ENCODE measurements at regions not wholly inside any gene's neighbourhood (a gene's known extent, or its start where the extent isn't known, plus 50 kb on each side); places are given as distances from the start of the nearest gene placed in this dataset.
"Not testable (repeated sequence)": the region's sequence is repeated elsewhere in the genome, so short reads cannot be mapped to it uniquely, and the experiment has no call there.

DNA sequence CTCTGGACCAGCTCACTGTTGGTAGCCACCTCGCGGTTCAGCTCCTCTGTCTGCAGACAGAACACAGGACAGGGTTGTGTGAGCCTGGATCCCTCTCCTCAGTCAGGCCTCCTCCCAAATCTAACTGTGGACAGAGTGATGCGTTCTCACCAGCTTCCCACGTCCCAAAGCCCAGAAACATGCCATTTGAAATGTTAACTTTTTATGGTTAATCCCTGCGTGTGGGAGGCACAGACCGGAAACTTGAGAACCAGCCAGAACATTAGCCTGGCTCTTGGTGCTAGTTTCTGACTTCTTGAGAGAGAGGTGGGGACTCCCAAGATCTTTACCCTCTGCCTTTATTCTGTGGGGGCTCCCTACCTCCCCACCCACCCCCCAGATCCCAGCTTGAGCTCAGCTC lies 129.6 kb downstream of the TNFRSF13B start:
- DNase-seq (ENCODE audit: low spot score), result not testable (repeated sequence)

DNA sequence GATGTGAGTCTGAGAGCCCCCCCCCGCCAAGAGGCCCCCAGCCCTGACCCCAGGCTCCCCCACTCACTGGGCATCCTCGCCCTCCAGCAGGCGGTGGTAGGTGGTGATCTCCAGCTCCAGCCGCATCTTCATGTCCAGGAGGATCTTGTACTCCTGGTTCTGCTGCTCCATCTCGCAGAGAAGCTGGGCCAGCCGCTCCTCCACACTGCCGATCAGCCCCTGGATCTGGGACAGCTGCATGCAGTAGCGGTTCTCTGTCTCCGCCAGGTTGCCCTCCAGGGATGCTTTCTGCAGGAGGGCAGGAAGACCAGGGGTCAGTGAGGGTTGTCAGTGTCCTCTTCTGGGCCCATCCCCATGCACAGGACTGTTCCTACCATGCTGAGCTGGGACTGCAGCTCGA lies 130.0 kb downstream of the TNFRSF13B start:
- DNase-seq (ENCODE audit: low spot score), result not testable (repeated sequence)

DNA sequence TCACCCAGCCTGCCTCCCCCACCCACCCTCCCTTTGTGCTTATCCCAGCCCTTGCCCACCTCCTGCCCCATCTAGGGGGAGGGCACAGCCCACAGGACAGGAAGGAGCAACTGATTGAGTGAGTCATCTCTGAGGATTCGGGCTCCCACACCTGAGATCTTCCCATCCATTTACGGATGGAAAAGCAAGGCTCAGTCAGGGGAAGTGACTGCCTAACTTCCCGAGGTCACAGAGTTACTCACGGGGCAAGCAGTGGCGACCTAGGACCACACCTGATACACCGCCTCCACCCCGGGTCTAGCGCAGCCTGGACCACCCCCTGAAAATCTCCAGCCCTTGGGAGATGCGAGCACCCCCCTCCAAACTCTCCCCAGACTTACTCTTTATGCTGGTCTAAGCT lies 131.7 kb downstream of the TNFRSF13B start:
- DNase-seq (ENCODE audit: low spot score), result not testable (repeated sequence)

DNA sequence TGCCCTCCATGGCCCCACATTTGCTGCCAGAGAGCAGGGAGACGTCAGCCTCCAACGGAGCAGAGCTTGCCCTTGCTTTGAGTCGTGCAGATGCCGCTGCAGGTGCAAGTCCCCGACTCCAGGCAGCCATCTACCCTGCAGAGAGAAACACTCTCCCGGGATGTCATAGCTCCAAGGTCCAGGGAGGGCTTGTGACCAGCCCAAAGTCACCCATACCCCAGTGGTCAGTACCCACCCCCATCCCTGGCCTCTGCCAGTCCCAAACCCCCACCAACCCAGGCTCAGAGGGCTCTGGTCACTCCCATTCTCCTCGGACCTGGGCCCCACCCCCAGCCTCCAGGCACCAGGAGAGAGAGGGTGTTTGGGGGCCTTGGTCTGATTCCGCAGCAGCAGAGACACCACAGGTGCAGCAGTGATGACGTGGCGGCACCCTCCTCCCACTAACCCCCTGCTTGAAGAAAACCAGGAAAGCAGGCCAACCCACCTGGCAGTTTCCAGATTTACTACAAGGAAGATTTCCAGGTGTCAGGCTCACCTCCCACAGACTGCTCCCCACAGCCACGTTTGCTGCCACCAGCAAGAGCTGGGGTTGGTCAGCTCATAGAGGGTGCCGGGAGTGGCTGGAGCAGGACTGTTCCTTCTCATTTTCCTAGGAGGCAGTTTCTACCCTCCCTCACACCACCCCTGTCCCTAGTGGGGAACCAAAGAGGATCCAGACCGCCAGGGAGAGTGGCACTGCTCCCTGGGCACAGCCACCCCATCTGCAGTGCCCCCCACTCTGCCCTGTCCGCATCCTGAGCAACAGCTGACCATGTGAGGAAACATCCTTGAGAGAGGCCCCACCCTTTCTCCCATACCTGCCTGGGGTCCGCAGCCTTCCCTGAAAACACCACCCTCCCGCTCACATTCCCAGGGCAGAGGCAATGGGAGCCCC lies 132.4 kb downstream of the TNFRSF13B start:
- not testable (repeated sequence) for DNase-seq (ENCODE audit: low spot score)

DNA sequence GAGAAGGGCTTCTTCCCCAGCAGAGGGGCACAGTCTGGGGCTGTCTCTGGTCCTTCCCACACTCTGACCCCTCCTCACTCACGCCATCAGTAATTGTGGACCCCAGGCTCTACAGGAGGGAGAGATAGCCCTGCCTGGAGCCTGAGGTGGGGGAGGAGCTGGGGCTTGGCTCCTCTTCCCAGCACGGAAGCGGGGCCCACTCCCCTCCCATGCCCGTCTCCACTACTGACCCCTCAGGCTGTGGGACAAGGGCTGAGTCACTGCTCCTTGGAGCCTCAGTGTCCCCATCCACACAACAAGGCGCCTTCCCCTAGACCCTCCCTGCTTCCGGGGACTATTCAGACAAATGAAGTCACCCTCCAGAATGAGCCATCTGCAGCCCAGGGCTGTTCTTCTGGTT lies 133.1 kb downstream of the TNFRSF13B start:
- not testable (repeated sequence) for DNase-seq (ENCODE audit: low spot score)

DNA sequence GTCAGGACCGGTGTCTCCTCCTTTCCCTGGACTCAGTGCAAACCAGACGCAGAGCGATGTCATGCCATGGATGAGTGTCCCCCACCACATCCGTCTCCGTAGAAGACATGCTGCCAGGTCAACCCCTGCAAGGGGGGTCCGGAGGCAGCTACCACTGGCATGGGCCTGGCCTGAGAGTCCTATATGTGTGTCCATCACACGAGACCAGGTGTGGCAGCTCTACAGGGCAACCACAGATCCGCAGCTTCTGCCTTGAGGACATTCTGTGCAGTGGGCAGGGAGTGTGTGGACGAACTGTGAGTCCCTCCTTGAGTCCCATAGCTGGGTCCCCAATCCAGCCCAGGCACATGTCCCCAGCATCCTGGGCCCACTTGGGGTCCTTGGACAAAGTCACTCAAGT lies 133.6 kb downstream of the TNFRSF13B start:
- not testable (repeated sequence) for DNase-seq (ENCODE audit: low spot score)

DNA sequence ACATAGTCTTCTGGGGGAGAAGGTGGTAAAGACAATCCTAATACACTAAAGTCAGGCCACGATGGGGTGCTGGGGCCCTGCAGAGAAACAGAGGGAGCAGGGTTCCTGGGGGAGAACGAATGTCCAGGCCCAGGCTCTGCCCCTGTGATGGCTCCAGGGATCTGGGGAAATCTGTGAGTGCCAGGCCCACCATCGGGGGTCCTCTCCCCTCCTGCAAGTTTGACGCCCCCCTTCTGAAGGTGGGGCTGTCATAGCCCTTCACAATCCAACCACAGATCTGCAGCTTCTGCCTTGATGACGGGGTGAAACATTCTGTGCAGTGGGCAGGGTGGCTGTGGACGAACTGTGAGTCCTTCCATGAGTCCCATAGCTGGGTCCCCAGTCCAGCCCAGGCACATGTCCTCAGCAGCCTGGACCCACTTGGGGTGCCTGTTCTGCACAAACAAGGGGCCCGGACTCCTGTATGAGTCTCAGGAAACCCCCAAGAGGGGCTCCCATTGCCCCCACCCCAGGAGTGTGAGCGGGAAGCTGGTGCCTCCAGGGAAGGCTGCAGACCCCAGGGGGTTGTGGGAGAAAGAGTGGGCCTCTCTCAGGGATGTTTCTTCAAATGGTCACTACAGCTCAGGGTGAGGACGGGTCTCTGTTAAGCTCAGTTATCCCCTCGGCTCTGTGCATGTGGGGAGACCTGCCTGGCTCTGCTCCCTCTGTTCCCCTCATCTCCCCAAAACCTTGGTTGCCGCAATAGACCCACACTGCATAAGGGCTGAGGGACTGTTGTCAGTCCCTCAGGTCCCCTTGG lies 134.3 kb downstream of the TNFRSF13B start:
- DNase-seq (ENCODE audit: low spot score), result not testable (repeated sequence)

DNA sequence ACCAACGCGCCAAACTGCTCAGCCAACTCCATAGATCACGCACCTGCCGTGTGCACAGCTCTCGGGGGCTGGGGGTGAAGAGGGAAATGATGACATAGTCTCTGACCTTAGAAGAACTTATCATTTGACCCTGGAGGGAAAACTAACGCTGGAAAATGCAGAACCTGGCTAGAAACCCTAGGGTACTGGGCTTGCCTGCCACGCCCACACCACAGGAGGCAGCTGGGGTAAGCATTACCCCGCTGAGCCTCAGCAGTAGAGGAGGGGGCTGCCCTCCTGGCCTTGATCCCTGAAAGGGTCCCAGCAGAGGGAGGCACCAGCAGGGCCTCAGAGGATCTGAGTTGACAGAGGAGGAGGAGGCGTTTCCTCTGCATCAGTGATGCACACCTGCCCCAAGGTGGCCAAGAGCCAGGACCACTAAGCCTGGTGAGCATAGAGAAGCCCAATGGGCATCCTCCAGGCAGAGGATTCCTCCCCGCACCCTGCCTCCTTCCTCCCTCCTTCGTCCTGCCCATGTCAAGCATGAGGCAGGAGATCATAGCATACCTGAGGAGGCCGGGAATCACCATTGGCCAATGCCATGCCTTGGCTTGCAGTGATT lies 135.5 kb downstream of the TNFRSF13B start:
- not testable (repeated sequence) for DNase-seq (ENCODE audit: low spot score)

DNA sequence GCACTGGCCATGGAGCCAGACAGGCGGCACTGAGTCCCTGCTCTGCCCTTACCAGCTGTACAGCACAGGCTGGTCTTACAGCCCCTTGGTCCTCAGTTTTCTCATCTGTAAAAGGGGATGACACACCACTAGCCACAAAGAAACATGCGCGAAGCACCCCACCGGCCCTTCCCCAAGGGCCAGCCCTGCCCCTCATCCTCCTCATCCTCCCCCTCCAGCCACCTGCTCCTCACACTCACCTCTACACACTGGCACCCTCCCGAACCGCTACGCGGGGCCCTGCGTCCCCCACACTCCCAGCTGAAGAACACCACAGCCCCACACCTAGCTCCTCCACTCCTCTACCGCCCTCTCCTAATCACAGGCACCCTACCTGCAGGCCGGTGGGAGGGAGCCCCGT lies 138.4 kb downstream of the TNFRSF13B start:
- not testable (repeated sequence) for DNase-seq (ENCODE audit: low spot score)

DNA sequence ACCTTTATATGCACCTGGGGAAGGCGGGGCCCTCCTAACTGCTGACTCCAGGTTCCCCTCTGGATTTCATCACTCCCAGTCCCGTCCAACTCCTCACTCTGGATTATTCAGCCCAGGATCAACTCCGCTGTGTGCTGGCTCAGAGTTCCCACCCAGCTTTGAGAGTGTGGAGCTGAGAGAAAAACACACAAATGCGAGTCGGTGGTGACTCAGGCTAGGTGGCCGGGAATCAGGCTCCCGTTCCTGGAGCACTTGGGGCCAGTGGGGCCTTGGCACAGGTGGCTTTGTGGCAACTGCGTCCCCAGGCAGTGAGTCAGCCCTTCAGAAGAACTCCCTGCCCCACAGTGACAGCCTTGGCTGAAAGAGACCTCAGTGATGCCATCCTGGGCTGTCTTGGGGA lies 139.1 kb downstream of the TNFRSF13B start:
- not testable (repeated sequence) for DNase-seq (ENCODE audit: low spot score)

DNA sequence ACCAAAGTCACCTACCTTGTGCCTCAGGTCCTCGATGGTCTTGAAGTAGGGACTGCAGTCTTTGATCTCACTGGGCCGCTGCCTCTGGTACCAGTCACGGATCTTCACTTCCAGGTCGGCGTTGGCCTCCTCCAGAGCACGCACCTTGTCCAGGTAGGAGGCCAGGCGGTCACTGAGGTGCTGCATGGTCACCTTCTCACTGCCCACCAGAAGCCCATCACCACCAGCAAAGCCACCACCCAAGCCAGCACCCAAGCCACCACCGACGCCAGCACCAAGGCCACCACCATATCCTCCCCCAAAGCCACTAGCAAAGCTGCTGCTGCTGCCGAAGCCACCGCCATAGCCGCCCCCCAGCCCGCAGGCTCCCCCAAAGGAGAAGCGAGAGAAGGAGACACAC lies 139.7 kb downstream of the TNFRSF13B start:
- not testable (repeated sequence) for DNase-seq (ENCODE audit: low spot score)

DNA sequence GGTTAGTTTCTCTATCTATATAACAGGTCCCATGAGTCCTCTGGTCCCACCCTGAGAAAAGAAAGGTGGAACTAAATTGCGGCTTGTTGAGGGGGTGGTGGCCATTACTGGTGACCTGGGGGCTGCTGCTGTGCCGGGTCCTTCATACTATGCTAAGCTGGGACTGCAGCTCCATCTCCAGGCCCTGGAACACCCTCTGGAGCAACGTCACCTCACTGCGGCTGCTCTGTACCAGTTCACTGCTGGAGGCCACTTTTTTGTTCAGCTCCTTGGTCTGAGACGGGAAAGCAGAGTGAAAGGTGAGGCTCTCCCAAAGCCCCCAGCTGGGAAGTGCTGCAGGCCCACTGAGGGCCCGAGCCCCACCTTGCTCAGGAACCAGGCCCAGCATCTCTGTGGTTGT lies 140.7 kb downstream of the CCDC144A start:
- DNase-seq (ENCODE audit: low spot score), result not testable (repeated sequence)

DNA sequence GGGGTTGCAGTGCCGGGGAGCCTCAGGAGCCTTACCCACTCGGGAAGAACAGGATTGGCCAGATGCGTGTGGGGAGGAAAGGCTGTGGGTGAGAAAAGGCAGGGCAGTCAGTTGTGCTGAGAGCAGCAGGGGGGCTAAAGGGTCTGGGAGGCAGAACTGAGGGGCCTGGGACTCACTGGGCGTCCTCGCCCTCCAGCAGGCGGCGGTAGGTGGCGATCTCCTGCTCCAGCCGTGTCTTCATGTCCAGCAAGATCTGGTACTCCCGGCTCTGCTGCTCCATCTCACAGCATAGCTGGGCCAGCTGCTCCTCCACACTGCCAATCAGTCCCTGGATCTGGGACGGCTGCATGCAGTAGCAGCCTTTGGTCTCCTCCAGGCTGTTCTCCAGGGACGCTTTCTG lies 140.2 kb downstream of the CCDC144A start:
- not testable (repeated sequence) for DNase-seq (ENCODE audit: low spot score)

Data from globus pallidus (tissue), 1 donor.